ENCODE measurements at regions not wholly inside any gene's neighbourhood (a gene's known extent, or its start where the extent isn't known, plus 50 kb on each side); places are given as distances from the start of the nearest gene placed in this dataset.
"Not testable (repeated sequence)": the region's sequence is repeated elsewhere in the genome, so short reads cannot be mapped to it uniquely, and the experiment has no call there.

DNA sequence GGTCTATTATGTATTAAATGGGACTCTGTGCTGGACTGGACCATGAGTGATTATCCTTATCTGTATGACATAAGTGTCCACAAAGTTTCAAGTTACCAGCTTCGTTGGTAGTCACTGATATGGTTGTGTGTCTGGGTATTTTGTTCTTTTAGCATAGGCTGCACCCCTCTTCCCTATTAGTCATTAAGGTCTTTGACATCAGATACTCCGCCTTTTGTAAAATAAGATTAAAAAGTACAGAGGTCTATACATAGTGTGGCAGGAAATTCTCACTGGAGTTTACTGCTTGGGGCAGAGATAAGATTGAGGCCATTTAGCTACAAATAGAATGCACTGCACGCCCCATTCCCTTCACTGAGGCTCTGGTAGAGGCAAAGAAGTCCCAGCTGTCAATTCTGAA is 99.4 kb downstream of the TMEM215 start:
- no peak for DNase-seq (ENCODE audit: low read depth, low spot score)
- H3K27ac ChIP-seq = no peak overlapping the region

DNA sequence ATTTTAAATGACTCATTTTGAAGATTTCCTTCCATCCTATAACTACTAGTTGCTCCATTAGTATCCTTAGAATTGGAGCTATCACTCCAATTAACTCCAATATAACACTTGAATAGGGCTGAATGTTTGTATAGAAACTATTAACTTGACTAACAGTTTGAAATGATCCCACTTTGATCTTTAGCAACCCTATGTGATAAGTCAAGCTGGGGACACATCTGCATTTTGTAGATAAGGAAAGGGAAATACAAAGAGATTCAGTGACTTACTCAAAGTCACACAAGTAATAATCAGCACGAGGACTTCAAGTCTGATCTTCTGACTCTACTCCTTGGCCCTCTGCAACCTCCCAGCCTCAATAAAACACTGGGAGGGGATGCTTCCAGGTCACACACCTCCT is 101.1 kb downstream of the TMEM215 start:
- H3K27ac ChIP-seq = no peak overlapping the region
- no peak for DNase-seq (ENCODE audit: low read depth, low spot score)

DNA sequence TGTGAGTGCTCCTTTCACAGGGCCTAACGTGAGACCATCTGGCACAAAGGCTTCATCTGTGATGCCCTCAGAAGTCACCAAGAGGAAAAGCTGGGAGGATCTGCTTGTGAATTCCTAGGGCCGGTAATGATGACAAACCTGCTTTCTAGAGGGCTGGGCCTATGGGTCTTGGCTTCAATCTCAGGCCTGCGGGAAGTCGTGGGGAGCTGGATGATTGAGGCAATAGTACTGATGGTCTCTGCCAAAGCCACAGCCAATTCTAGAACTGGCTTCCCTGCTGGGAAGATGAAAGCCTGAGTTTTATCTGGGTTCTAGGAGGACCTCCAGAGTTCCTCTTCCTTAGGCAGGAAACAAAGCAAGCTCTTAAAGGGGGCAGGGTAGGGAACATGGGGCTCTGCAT is 102.7 kb downstream of the TMEM215 start:
- H3K27ac ChIP-seq = no peak overlapping the region
- no peak for DNase-seq (ENCODE audit: low read depth, low spot score)

DNA sequence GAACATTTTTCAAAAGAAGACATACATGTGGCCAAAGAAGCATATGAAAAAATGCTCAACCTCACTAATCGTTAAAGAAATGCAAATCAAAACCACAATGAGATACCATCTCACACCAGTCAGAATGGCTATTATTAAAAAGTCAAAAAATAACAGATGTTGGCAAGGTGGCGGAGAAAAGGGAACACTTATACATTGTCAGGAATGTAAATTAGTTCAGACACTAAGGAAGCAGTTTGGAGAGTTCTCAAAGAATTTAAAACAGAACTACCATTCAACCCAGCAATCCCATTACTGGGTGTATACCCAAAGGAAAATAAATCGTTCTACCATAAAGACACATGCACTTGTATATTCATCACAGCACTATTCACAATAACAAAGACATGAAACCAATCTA is 106.9 kb downstream of the APTX start:
- not testable (repeated sequence) for H3K27ac ChIP-seq; DNase-seq (ENCODE audit: low read depth, low spot score)

DNA sequence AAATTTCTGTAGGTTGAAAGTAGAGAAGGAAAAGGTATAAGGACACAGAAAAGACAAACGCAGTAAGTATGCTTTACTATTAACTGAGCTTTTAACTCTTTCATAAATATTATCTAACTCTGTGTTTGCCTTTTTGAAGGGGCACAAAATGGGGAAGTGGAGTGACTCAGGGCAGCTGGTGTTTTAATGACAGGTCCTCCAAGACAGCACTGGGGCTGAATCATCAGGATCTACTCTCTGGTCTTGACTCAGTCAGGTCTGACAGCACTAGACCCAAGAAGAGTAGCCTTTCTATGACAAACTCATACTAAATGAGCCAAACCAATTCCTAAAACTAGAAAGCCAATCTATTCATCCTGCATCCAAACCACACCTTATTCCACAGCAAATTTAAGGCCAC is 102.2 kb downstream of the APTX start:
- peak; percentile 8 for DNase-seq (ENCODE audit: low read depth, low spot score)
- no peak overlapping the region for H3K27ac ChIP-seq

DNA sequence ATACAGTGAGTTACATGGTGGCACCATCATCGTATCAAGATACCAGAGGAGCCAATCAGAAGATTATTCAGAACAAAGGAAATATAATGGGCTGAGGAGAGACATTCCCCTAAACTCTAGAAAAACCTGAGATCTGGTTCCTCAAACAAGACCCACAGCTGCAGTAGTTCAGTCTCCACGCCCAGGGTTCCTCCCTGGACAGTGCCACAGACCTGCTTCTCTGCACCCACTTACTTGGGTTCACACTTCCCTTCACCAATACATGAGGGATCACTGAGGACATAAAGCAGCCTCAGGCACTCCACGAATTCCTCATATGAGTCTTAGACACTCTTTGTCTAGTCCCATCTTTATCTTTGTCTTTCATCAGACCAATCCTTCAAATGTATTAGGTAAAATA is 101.7 kb downstream of the APTX start:
- DNase-seq (ENCODE audit: low read depth, low spot score) = no peak
- H3K27ac ChIP-seq = no peak overlapping the region

DNA sequence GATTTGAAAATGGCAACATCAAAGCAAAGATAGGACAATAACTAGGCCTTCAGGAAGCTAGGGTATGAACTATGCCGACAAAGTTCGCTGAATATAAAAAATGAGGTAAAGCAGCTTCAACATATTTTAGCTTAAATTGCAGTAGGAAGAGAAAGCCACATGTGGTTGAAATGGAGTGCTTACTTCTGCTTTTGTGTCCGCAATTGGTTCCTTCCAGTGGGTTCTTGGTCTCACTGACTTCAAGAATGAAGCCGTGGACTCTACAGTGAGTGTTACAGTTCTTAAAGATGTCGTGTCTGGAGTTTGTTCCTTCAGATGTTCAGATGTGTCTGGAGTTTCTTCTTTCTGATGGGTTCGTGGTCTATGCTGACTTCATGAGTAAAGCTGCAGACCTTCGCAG is 95.2 kb downstream of the APTX start:
- no peak overlapping the region for H3K27ac ChIP-seq
- DNase-seq (ENCODE audit: low read depth, low spot score) = no peak

DNA sequence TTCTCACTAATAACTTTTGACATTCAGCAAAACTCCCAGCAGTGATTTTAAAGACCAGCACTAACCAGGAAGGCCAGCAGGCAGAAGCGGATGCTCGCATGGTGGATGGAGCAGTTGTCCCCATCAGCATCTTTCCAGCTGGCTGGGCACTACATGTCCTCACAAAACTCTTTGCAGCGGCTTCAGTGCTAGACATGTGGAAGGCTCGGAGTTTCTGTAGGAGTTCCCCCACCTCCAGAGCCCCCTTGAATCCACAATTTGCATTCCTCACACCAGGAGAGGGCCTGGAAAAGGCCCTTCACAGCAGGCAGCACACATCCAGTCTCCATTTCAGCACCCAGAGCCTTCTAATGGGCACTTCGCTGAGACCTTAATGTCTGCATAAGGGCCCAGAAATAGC is 85.6 kb downstream of the APTX start:
- H3K27ac ChIP-seq = no peak overlapping the region
- no peak for DNase-seq (ENCODE audit: low read depth, low spot score)

DNA sequence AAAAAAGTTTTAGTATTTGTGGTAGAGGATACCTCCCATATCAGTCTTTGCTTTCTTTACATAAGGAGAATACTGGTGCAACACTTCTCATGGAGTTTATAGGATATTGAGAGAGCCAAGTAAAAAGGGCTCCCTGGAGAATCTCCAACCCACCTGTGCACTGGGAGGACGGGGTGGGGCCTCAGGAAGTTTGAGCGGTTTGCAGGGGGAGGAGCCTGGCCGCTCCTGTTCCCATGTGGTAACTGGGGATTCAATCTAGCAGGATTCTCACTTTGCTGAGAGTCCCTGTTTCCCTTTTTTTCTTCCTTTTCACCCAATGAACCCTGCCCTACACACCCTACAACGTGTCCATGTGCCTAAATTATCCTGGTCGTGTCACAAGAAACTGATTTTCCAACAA is 82.8 kb downstream of the APTX start:
- H3K27ac ChIP-seq = no peak overlapping the region
- no peak for DNase-seq (ENCODE audit: low read depth, low spot score)

All from epithelial cell of prostate (primary cell).